ENCODE measurements at regions not wholly inside any gene's neighbourhood (a gene's known extent, or its start where the extent isn't known, plus 50 kb on each side); places are given as distances from the start of the nearest gene placed in this dataset.

DNA sequence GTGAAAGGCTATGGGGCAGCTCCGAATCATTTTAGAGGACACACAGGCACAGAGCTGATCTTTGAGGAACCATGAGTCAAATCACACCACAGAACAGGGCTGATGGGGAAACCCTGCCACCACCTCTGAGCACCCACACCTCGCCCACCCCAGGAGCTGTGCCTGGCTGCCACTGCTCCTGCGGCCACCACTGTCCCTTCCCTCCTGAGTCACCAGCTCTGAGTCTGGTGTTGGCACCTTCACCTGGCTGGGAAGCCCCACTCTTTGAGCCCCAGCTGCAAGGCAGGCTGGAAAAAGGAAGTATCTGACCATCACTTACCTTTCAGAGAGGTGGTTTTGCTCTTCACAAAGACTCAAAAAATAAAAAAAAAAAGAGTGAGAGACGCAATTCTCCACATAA is 63.6 kb upstream of the MEF2A start:
- TF ChIP-seq GATA3 (IDR thresholded peaks at IDR 0.05; ENCODE audit: low read depth, low read length) (no peak), GATA2 (IDR thresholded peaks at IDR 0.05; ENCODE audit: low read depth, low read length) (no peak)

All from SH-SY5Y (cell line).